Lower leg skin (tissue), 4 donors: ENCODE measurements at regions not wholly inside any gene's neighbourhood (a gene's known extent, or its start where the extent isn't known, plus 50 kb on each side); places are given as distances from the start of the nearest gene placed in this dataset.

Source experiments
- DNase-seq, 2 donors: peaks; one replicate each; pipeline ENCODE4 v3.0.0-alpha.2; 2019; ENCODE audit warnings: low spot score in 2 of 2
- H3K4me3 ChIP-seq: fragments of 200-600 bp; sonication (generic); 2 replicates; pipeline ENCODE4 v1.5.1; 2017; ENCODE audit warnings: mild to moderate bottlenecking, low read depth; ENCODE audit not compliant: poor library complexity, severe bottlenecking
- POLR2A ChIP-seq, 2 donors: fragments of 450-650 bp; IDR thresholded peaks; one replicate each; pipeline ENCODE4 v1.6.1; 2016 to 2017; ENCODE audit warnings: antibody characterized with exemption in 2 of 2, mild to moderate bottlenecking in 1 of 2, moderate library complexity in 1 of 2
- WGBS, 2 donors: methylation state at CpG; one replicate each; pipeline ENCODE4 v1.1.5; 2018; 5-methylcytosine and 5-hydroxymethylcytosine counted together
- intact Hi-C: fragments of 100-400 bp; cut with DNase I; formaldehyde crosslinking; loops from one replicate; pipeline ENCODE4 v1.15.0; 2023; ENCODE audit warnings: low total_unique reads
- TF ChIP-seq, protein P1 (sequence below), 3 donors: fragments of 450-650 bp; IDR thresholded peaks; one replicate each; pipeline ENCODE4 v1.5.1; 2016; ENCODE audit warnings: antibody characterized with exemption in 3 of 3, mild to moderate bottlenecking in 3 of 3, moderate library complexity in 2 of 3

DNA sequence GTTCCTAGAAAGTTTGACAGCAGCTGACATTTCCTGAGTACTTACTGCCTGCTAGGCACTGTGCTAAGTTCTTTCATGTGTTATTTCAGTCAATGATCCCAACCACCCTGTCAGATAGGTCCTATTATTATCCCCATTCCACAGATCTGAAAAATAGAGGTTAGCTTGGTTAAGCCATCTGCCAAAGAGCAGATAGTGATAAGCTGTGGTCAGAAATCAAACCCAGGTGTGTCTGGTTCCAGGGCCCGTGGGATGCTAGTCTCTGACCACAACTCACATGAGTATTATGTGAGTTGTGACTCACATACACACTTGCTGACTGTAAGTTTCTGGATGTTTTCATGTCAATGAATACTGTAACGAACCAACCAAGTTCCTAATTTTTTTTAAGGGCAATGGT lies 132.0 kb upstream of the APCDD1 start:
- 83 to 89% methylated on average over 2 of the region's 2 CpGs for WGBS, 2 donors
- DNase-seq = no peak
- no peak overlapping the region for H3K4me3 ChIP-seq
- intact Hi-C loops = no loop called here
- TF ChIP-seq, protein P1, sequence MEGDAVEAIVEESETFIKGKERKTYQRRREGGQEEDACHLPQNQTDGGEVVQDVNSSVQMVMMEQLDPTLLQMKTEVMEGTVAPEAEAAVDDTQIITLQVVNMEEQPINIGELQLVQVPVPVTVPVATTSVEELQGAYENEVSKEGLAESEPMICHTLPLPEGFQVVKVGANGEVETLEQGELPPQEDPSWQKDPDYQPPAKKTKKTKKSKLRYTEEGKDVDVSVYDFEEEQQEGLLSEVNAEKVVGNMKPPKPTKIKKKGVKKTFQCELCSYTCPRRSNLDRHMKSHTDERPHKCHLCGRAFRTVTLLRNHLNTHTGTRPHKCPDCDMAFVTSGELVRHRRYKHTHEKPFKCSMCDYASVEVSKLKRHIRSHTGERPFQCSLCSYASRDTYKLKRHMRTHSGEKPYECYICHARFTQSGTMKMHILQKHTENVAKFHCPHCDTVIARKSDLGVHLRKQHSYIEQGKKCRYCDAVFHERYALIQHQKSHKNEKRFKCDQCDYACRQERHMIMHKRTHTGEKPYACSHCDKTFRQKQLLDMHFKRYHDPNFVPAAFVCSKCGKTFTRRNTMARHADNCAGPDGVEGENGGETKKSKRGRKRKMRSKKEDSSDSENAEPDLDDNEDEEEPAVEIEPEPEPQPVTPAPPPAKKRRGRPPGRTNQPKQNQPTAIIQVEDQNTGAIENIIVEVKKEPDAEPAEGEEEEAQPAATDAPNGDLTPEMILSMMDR (IDR thresholded peaks at IDR 0.05) = no peak
- TF ChIP-seq POLR2A (IDR thresholded peaks at IDR 0.05) = no peak

DNA sequence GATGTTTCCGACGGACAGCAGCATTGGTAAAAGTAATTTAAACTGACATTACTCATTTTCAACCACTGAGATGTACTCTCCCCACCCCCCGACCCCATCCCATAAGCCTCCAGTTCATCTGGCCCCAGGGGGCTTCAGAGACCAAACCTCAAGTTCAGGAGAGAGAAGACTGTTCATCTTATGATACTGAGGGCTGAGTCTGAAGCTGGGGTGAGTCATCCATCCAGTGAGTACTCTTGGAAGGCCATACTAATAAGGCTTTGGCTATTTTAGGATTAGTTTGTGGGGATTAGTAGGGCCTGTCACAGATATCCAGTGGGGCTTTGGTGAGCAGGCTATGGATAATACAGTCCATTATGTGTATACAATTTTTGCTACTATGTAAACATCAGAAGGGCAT lies 125.3 kb upstream of the APCDD1 start:
- H3K4me3 ChIP-seq = no peak overlapping the region
- DNase-seq = no peak
- TF ChIP-seq, protein P1 (IDR thresholded peaks at IDR 0.05) = no peak
- no peak for TF ChIP-seq POLR2A (IDR thresholded peaks at IDR 0.05)
- 76 to 82% methylated on average over 3 of the region's 3 CpGs for WGBS, 2 donors
- intact Hi-C loops = no loop called here

DNA sequence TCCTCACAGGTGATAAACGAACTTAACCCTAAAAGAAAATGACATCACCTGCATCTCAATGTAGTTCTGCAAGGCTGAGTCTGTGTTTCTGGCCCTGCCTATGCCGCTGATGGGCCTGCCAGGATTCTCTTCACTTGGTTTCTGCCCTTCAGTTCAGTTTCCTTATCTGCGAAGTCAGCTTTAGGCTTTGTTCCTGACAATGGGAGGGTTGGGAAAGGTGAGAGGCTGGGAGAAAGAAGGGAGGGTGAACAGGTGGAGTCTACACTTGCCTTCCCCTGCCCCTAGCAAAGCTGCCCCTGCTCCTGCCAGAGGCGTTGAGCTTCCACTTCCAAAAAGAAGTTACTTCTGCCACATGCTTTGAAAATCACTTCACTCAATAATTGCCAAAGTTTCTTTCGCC lies 124.0 kb upstream of the APCDD1 start:
- WGBS, 2 donors = 54 to 63% methylated on average over 5 of the region's 5 CpGs
- intact Hi-C loops = no loop called here
- TF ChIP-seq POLR2A (IDR thresholded peaks at IDR 0.05) = no peak
- TF ChIP-seq, protein P1 (IDR thresholded peaks at IDR 0.05) = no peak
- no peak overlapping the region for H3K4me3 ChIP-seq
- no peak for DNase-seq

DNA sequence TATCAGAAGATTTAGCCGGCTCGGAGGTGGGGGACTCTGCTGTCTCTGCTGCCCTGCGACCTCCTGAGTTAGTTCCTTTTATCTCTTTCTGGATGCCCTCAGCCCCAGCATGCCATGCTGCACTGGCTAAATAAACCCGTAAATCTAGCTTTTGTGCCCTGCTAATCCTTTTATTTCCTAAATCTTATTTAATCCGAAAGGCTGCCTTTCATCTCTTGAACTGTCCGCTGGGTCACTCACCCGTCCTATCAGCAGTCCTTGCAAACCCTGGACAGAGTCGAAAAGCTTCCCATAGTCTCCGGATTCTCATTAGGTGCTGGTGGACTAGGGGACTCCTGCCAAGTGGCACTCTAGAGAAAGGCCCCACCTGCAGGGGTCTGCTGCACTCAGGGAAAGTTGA lies 122.0 kb upstream of the APCDD1 start:
- TF ChIP-seq, protein P1 (IDR thresholded peaks at IDR 0.05) = no peak
- TF ChIP-seq POLR2A (IDR thresholded peaks at IDR 0.05) = no peak
- H3K4me3 ChIP-seq = no peak overlapping the region
- intact Hi-C loops = no loop called here
- DNase-seq = no peak
- 88 to 89% methylated on average over 9 of the region's 9 CpGs for WGBS, 2 donors

DNA sequence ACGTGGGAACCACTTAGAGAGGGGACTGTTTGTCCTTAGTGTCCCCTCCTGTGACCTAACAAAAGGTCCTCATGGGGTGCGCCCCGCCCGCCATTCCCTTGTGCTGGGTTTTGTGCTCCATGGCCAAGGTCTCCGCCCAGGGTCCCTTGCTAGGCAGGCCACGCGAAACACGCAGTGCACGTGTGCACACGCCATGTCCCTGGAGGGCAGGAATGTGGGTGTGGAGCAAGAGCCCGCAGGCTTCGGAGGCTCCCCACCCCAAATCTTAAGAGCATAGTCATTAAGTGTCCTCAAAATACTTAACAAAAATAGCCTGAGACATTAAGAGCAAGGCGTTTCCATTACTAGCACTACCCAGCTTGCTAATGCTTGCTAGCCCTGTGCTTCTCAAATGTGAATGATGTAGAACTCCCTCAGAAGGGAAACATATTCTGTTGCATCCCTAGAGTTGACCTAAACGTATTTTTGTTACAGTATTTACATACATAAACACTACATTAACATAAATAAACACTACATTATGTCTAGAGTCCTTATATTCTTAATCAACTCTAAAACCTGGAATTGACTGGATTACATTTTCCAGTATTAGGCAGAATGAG lies 117.6 kb upstream of the APCDD1 start:
- 41 to 47% methylated on average over 14 of the region's 14 CpGs for WGBS, 2 donors
- H3K4me3 ChIP-seq = no peak overlapping the region
- TF ChIP-seq, protein P1 (IDR thresholded peaks at IDR 0.05) = no peak
- no peak for TF ChIP-seq POLR2A (IDR thresholded peaks at IDR 0.05)
- intact Hi-C loops = no loop called here
- DNase-seq = peak; percentile 81 to 92

DNA sequence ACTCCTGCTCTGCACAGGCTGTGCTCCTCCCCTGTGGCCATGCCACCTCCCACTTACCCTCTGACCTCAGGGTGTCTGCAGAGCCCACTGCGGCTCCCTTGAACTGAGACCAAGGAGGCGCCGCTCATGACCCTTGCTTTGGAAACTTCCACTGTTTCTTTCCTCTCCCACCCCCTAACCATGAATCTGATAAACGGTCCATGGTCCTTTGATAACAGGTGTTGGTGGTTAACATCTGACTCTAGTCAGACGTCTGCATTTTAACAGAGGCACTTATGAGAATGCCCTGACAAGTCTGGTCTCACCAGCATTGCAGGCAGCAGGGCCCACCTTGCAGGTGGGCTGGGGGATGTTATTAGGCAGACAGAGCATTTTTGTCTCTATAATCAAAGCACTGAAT lies 113.6 kb upstream of the APCDD1 start:
- intact Hi-C loops = no loop called here
- H3K4me3 ChIP-seq = no peak overlapping the region
- 89 to 93% methylated on average over 5 of the region's 5 CpGs for WGBS, 2 donors
- no peak for DNase-seq
- TF ChIP-seq POLR2A (IDR thresholded peaks at IDR 0.05) = no peak
- TF ChIP-seq, protein P1 (IDR thresholded peaks at IDR 0.05) = no peak
